Neural cell (in vitro differentiated cells): ENCODE measurements at regions not wholly inside any gene's neighbourhood (a gene's known extent, or its start where the extent isn't known, plus 50 kb on each side); places are given as distances from the start of the nearest gene placed in this dataset.

ENCODE experiments used
- EP300 ChIP-seq: fragments of 450-650 bp; conservative IDR thresholded peaks from 2 replicates; pipeline ENCODE4 v1.6.1; 2014; ENCODE audit warnings: antibody characterized with exemption, mild to moderate bottlenecking, moderate library complexity; ENCODE audit not compliant: poor library complexity, severe bottlenecking
- EZH2 ChIP-seq: fragments of 200-600, 300-800 bp; shearing (Covaris generic), sonication (generic); IDR thresholded peaks from 2 replicates; pipeline ENCODE4 v1.6.1; 2014; ENCODE audit warnings: antibody characterized with exemption, low read length, borderline replicate concordance, mild to moderate bottlenecking; ENCODE audit not compliant: insufficient read depth, poor library complexity, severe bottlenecking
- SMC3 ChIP-seq: fragments of 450-650 bp; conservative IDR thresholded peaks from 2 replicates; pipeline ENCODE4 v1.6.1; 2014; ENCODE audit warnings: antibody characterized with exemption, mild to moderate bottlenecking, moderate library complexity; ENCODE audit not compliant: poor library complexity
- TAF1 ChIP-seq: IDR thresholded peaks from 2 replicates; pipeline ENCODE4 v1.6.1; 2012; ENCODE audit warnings: low read depth
- TF ChIP-seq, protein P1 (sequence below): fragments of 450-650 bp; IDR thresholded peaks from 2 replicates; pipeline ENCODE4 v1.5.1; 2014; ENCODE audit warnings: antibody characterized with exemption, mild to moderate bottlenecking, moderate library complexity; ENCODE audit not compliant: poor library complexity, severe bottlenecking

GRCh38 chr6:112911959-112912358 is 564.8 kb downstream of the RFPL4B start:
- TF ChIP-seq SMC3 = no peak
- TF ChIP-seq, protein P1, sequence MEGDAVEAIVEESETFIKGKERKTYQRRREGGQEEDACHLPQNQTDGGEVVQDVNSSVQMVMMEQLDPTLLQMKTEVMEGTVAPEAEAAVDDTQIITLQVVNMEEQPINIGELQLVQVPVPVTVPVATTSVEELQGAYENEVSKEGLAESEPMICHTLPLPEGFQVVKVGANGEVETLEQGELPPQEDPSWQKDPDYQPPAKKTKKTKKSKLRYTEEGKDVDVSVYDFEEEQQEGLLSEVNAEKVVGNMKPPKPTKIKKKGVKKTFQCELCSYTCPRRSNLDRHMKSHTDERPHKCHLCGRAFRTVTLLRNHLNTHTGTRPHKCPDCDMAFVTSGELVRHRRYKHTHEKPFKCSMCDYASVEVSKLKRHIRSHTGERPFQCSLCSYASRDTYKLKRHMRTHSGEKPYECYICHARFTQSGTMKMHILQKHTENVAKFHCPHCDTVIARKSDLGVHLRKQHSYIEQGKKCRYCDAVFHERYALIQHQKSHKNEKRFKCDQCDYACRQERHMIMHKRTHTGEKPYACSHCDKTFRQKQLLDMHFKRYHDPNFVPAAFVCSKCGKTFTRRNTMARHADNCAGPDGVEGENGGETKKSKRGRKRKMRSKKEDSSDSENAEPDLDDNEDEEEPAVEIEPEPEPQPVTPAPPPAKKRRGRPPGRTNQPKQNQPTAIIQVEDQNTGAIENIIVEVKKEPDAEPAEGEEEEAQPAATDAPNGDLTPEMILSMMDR = no peak
- TF ChIP-seq EP300 = no peak
- no peak for TF ChIP-seq TAF1
- TF ChIP-seq EZH2 = no peak
